MCF 10A (cell line): ENCODE measurements at regions not wholly inside any gene's neighbourhood (a gene's known extent, or its start where the extent isn't known, plus 50 kb on each side); places are given as distances from the start of the nearest gene placed in this dataset.
A peak's percentile ranks its signal among the peaks of the same experiment; 100 is the strongest.

Experiments
- BruUV-seq: library from RNA; stranded (reverse); fragments of 400-500 nt; replicated peaks from 2 replicates; lab custom pipeline; 2021; lab: Mats Ljungman, UMichigan
- CTCF ChIA-PET: fragments of 300-600 bp; sonication (Branson Sonifier 250); formaldehyde crosslinking; extraction: SDS; loops from one replicate; lab custom pipeline; 2021; ENCODE audit warnings: antibody characterized with exemption, inconsistent platforms; lab: Yijun Ruan, JAX
- POLR2A ChIA-PET: fragments of 300-600, 350-650 bp; sonication (Branson Sonifier 250); formaldehyde crosslinking; extraction: SDS; loops from one replicate; lab custom pipeline; 2020; ENCODE audit warnings: antibody characterized with exemption, inconsistent platforms; lab: Yijun Ruan, JAX
- DNase-seq: peaks from one replicate; pipeline ENCODE4 v3.0.0-alpha.2; 2018; ENCODE audit not compliant: unreplicated experiment
- H3K27ac Mint-ChIP-seq: one replicate; pipeline ENCODE4 v1.8.0; 2022; ENCODE audit warnings: mild to moderate bottlenecking, low read depth, mixed read lengths; ENCODE audit not compliant: unreplicated experiment
- H3K27me3 Mint-ChIP-seq: one replicate; pipeline ENCODE4 v1.8.0; 2022; ENCODE audit warnings: mixed read lengths; ENCODE audit not compliant: insufficient read depth, unreplicated experiment
- H3K36me3 Mint-ChIP-seq: one replicate; pipeline ENCODE4 v1.8.0; 2022; ENCODE audit warnings: mild to moderate bottlenecking, moderate library complexity, mixed read lengths; ENCODE audit not compliant: insufficient read depth, unreplicated experiment
- H3K4me1 Mint-ChIP-seq: one replicate; pipeline ENCODE4 v1.8.0; 2022; ENCODE audit warnings: mixed read lengths; ENCODE audit not compliant: insufficient read depth, unreplicated experiment
- H3K4me3 Mint-ChIP-seq: one replicate; pipeline ENCODE4 v1.8.0; 2022; ENCODE audit warnings: mild to moderate bottlenecking, moderate library complexity, mixed read lengths; ENCODE audit not compliant: unreplicated experiment
- H3K9me3 Mint-ChIP-seq: one replicate; pipeline ENCODE4 v1.8.0; 2022; ENCODE audit warnings: mixed read lengths; ENCODE audit not compliant: unreplicated experiment
- CTCF ChIP-seq: fragments of 200-600 bp; IDR thresholded peaks from one replicate; pipeline ENCODE4 v1.8.0; 2022; ENCODE audit warnings: antibody characterized with exemption, mild to moderate bottlenecking; ENCODE audit not compliant: unreplicated experiment
- intact Hi-C: fragments of 100-400 bp; cut with micrococcal nuclease; formaldehyde crosslinking; loops from 2 replicates; pipeline ENCODE4 v1.14.1; 2022

DNA sequence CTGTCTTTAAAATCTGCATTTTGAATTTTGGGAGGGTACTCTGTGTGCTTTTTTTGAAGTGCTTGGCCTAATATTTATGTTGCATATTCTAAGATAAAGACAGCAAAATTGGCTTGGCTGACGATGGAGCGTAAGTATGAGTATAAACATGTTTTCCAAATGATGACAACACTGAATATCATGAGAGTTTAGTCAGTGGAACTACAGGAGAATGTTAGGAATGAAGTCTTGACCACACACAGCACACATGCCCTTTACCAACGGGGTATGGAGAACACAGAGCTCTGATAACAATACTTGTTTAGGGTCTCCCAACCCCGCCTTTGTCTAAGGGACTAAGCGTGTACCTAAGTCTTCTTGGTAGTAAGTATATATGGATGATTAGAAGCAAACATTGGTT lies 253.9 kb upstream of the FZD8 start:
- BruUV-seq, result no TSS peak
- CTCF ChIA-PET, result no interaction called here
- Mint-ChIP-seq H3K4me3 (no peak overlapping the region), H3K27ac (peak overlapping the region; percentile 78), H3K9me3 (no peaks in the 10 kb centered on the region), H3K4me1 (peaks cover 19% of the 10 kb centered on the region), H3K36me3 (no peaks in the 10 kb centered on the region), H3K27me3 (no peaks in the 10 kb centered on the region)
- DNase-seq, result no peak
- intact Hi-C loops, result no loop called here
- TF ChIP-seq CTCF, result no peak
- POLR2A ChIA-PET, result interaction anchor here (0.7 to 0.9 kb wide), 2 partner anchors 15 to 18 kb away, joined by 3 read pairs; no protein-coding TSS in a partner anchor

- no peak overlapping the region for H3K4me3 Mint-ChIP-seq
- no peak for TF ChIP-seq CTCF
- H3K27me3 Mint-ChIP-seq, result no peaks in the 10 kb centered on the region
- no peak for DNase-seq
- POLR2A ChIA-PET, result interaction anchor here (0.9 kb wide), 1 partner anchor 32 kb away, joined by 4 read pairs; no protein-coding TSS in a partner anchor
- H3K27ac Mint-ChIP-seq, result peak overlapping the region; percentile 78
- H3K9me3 Mint-ChIP-seq, result no peaks in the 10 kb centered on the region
- CTCF ChIA-PET, result no interaction called here
- H3K4me1 Mint-ChIP-seq, result peaks cover 19% of the 10 kb centered on the region
- no TSS peak for BruUV-seq
- no peaks in the 10 kb centered on the region for H3K36me3 Mint-ChIP-seq
- intact Hi-C loops, result no loop called here
These were observed 253.2 kb upstream of the FZD8 start for GRCh38 chr10:35895331-35895730.

DNA sequence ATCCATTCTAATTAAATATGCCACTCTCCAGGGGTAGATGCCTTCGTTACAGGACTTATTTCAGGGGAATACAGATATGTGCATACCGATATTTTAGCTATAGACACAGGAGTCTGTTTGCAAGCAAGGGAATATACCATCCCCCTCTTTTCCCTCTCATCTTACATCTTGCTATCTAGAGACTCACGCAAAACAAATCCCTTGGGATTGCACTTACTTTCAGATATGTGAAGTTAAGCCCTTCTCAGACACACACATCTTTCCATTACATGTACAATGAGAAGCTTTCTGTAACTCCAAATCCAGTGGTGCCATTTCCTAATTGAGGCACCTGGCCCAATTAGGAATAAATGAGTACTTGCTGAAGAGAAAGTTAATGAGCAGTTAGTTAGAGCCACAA lies 250.4 kb upstream of the FZD8 start:
- H3K9me3 Mint-ChIP-seq, result peaks cover 7% of the 10 kb centered on the region
- no TSS peak for BruUV-seq
- H3K27ac Mint-ChIP-seq, result no peak overlapping the region
- H3K36me3 Mint-ChIP-seq, result peaks cover 6% of the 10 kb centered on the region
- H3K4me3 Mint-ChIP-seq, result no peak overlapping the region
- DNase-seq, result no peak
- TF ChIP-seq CTCF, result no peak
- H3K27me3 Mint-ChIP-seq, result no peaks in the 10 kb centered on the region
- CTCF ChIA-PET, result no interaction called here
- intact Hi-C loops, result no loop called here
- POLR2A ChIA-PET, result no interaction called here
- peaks cover 29% of the 10 kb centered on the region for H3K4me1 Mint-ChIP-seq

DNA sequence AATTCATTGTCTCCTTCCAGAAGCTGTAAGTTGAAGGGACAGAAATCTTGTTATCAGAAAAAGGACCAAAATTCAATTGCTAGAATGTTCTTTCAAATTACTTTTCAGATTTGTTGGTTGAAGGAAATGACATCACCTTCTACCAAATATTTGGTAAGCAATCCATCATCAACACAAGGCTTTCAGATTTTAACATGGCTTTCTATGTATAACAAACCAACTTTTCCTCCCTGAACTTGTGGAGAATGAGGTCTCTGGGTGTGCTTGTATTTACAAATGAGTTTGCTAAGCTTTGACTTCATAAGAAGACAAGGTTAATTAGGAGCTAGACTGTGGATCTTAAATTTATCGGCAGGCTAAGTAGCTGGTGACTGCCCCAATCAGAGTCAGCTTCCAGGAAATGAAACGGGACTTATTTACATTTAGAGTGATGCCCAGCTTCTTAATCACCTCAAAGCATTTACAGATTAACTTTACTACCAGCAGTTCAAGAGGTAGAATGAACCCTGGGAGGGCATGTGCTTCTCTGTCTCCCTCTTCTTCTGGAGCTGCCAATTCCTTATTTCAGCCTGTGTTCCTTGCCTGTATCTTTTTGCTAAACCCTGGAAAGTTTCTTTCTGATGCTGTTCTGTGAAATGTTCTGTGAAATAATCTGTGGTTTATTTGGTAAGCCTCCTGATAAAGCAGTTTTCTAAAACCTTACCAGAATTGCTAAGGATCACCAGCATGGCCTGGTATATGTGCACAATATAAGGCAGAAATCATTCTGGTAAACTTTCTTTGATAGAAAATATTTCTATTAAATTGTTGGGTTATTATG lies 248.8 kb upstream of the FZD8 start:
- Mint-ChIP-seq H3K27ac (no peak overlapping the region), H3K27me3 (no peaks in the 10 kb centered on the region), H3K4me3 (no peak overlapping the region), H3K36me3 (peaks cover 6% of the 10 kb centered on the region), H3K4me1 (peaks cover 31% of the 10 kb centered on the region), H3K9me3 (peaks cover 7% of the 10 kb centered on the region)
- intact Hi-C loops, result no loop called here
- no peak for TF ChIP-seq CTCF
- ChIA-PET POLR2A (interaction anchor here (0.9 to 1.6 kb wide), 2 partner anchors 12 to 124 kb away, joined by 3 read pairs; no protein-coding TSS in a partner anchor), CTCF (interaction anchor here (1.2 kb wide), 1 partner anchor 9 kb away, joined by 3 read pairs; no protein-coding TSS in a partner anchor)
- BruUV-seq, result no TSS peak
- no peak for DNase-seq
